HepG2 (cell line): ENCODE measurements at regions not wholly inside any gene's neighbourhood (a gene's known extent, or its start where the extent isn't known, plus 50 kb on each side); places are given as distances from the start of the nearest gene placed in this dataset.

Experiments used
- CTCF ChIP-seq: sonication (generic); formaldehyde crosslinking; IDR thresholded peaks from 2 replicates; pipeline ENCODE4 v1.5.0; 2020; ENCODE audit warnings: mild to moderate bottlenecking, missing genetic modification reagents, moderate library complexity
- EZH2 ChIP-seq: conservative IDR thresholded peaks from 2 replicates; pipeline ENCODE4 v1.6.1; 2012; ENCODE audit warnings: mild to moderate bottlenecking, low read depth, low read length, moderate library complexity
- MAFF ChIP-seq: IDR thresholded peaks from 2 replicates; pipeline ENCODE4 v1.6.1; 2011; ENCODE audit warnings: low read depth, low read length, improper control_type of control experiment
- NFRKB ChIP-seq: fragments of 450-650 bp; IDR thresholded peaks from 2 replicates; pipeline ENCODE4 v1.6.1; 2017
- NR2C2 ChIP-seq: sonication (generic); formaldehyde crosslinking; IDR thresholded peaks from 2 replicates; pipeline ENCODE4 v1.4.0; 2020; ENCODE audit warnings: missing genetic modification reagents, mild to moderate bottlenecking, moderate library complexity, borderline replicate concordance
- RBM22 ChIP-seq: fragments of 200-400 bp; formaldehyde crosslinking; optimal IDR thresholded peaks from 2 replicates; pipeline ENCODE3; 2017; ENCODE audit warnings: mild to moderate bottlenecking, low read length, moderate library complexity
- REPIN1 ChIP-seq: sonication (generic); formaldehyde crosslinking; IDR thresholded peaks from 2 replicates; pipeline ENCODE4 v1.8.0; 2022; ENCODE audit warnings: missing genetic modification reagents, low read depth, mild to moderate bottlenecking, borderline replicate concordance
- SMC3 ChIP-seq: IDR thresholded peaks from 2 replicates; pipeline ENCODE4 v1.6.1; 2011; ENCODE audit warnings: low read length, improper control_type of control experiment
- ZHX1 ChIP-seq: sonication (generic); formaldehyde crosslinking; IDR thresholded peaks from 2 replicates; pipeline ENCODE4 v1.8.1; 2022; ENCODE audit warnings: low read depth, mild to moderate bottlenecking, missing genetic modification reagents
- ZNF17 ChIP-seq: sonication (generic); formaldehyde crosslinking; IDR thresholded peaks from 2 replicates; pipeline ENCODE4 v1.5.0; 2020; ENCODE audit warnings: mild to moderate bottlenecking, missing genetic modification reagents
- ZNF430 ChIP-seq: sonication (generic); formaldehyde crosslinking; IDR thresholded peaks from 2 replicates; pipeline ENCODE4 v1.9.0; 2021; ENCODE audit warnings: mild to moderate bottlenecking, missing genetic modification reagents
- ZNF646 ChIP-seq: sonication (generic); formaldehyde crosslinking; IDR thresholded peaks from 2 replicates; pipeline ENCODE4 v1.9.0; 2021; ENCODE audit warnings: mild to moderate bottlenecking, missing genetic modification reagents
- ZNF687 ChIP-seq: sonication (generic); formaldehyde crosslinking; IDR thresholded peaks from 2 replicates; pipeline ENCODE4 v1.5.1; 2020; ENCODE audit warnings: mild to moderate bottlenecking, missing genetic modification reagents, moderate library complexity
- ZNF761 ChIP-seq: sonication (generic); formaldehyde crosslinking; conservative IDR thresholded peaks from 2 replicates; pipeline ENCODE4 v1.4.0; 2020; ENCODE audit warnings: mild to moderate bottlenecking, missing genetic modification reagents

- TF ChIP-seq ZNF687 (no peak), CTCF (CRISPR knock-in tag) (no peak), ZHX1 (CRISPR knock-in tag) (no peak), REPIN1 (CRISPR knock-in tag) (no peak), MAFF (no peak), ZNF17 (CRISPR knock-in tag) (no peak), ZNF646 (CRISPR knock-in tag) (no peak), ZNF761 (CRISPR knock-in tag) (no peak), NR2C2 (no peak), NFRKB (no peak), EZH2 (no peak), SMC3 (no peak), ZNF430 (CRISPR knock-in tag) (no peak), RBM22 (no peak)
These were observed 362.7 kb upstream of the AZI2 start for GRCh38 chr3:28711293-28711692.
